ENCODE measurements at regions not wholly inside any gene's neighbourhood (a gene's known extent, or its start where the extent isn't known, plus 50 kb on each side); places are given as distances from the start of the nearest gene placed in this dataset.

DNA sequence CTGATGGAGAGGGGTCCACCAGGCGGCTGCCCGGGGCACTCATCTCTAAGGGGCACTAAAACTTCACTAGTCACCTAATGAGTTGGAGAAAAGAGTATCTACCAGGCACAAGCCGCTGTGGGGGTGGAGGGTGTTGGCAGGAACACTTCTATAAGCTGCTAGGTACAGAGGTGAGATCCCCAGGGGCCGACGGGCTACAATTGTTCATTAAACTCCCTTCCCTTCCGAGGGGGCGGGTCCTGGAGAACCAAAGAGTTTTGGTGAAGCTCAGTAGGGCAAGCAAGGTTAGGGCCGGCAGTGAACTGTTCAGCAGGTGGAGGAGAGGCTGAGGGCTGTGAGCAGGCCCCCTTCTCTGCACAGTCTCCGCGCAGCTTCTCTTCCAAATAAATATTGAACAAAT is 78.7 kb upstream of the ARAP3 start:
- no peak for TF ChIP-seq POLR2A (IDR thresholded peaks at IDR 0.05)
- TF ChIP-seq, protein P1, sequence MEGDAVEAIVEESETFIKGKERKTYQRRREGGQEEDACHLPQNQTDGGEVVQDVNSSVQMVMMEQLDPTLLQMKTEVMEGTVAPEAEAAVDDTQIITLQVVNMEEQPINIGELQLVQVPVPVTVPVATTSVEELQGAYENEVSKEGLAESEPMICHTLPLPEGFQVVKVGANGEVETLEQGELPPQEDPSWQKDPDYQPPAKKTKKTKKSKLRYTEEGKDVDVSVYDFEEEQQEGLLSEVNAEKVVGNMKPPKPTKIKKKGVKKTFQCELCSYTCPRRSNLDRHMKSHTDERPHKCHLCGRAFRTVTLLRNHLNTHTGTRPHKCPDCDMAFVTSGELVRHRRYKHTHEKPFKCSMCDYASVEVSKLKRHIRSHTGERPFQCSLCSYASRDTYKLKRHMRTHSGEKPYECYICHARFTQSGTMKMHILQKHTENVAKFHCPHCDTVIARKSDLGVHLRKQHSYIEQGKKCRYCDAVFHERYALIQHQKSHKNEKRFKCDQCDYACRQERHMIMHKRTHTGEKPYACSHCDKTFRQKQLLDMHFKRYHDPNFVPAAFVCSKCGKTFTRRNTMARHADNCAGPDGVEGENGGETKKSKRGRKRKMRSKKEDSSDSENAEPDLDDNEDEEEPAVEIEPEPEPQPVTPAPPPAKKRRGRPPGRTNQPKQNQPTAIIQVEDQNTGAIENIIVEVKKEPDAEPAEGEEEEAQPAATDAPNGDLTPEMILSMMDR (IDR thresholded peaks at IDR 0.05) = no peak
